Thyroid gland (tissue), 4 donors: ENCODE measurements at regions not wholly inside any gene's neighbourhood (a gene's known extent, or its start where the extent isn't known, plus 50 kb on each side); places are given as distances from the start of the nearest gene placed in this dataset.

Experiments
- CTCF ChIP-seq, 6 experiments: fragments of 200-600 bp in 3 of 6; fragments of 450-650 bp in 3 of 6; sonication (generic) in 3 of 6; IDR thresholded peaks; one replicate each; pipeline ENCODE4 v1.5.1; 2016 to 2019; ENCODE audit warnings: antibody characterized with exemption in 6 of 6, mild to moderate bottlenecking in 2 of 6, inconsistent platforms in 1 of 6, moderate library complexity in 1 of 6
- POLR2A ChIP-seq, 2 donors: fragments of 450-650 bp; IDR thresholded peaks; one replicate each; pipeline ENCODE4 v1.6.1; 2017; ENCODE audit warnings: antibody characterized with exemption in 2 of 2, mild to moderate bottlenecking in 2 of 2, moderate library complexity in 1 of 2

GRCh38 chr2:51619961-51620360 is 588.0 kb upstream of the NRXN1 start:
- TF ChIP-seq CTCF (IDR thresholded peaks at IDR 0.05): no peak
- TF ChIP-seq POLR2A (IDR thresholded peaks at IDR 0.05): no peak
